Mucosa of descending colon (tissue), 3 donors: ENCODE measurements at regions not wholly inside any gene's neighbourhood (a gene's known extent, or its start where the extent isn't known, plus 50 kb on each side); places are given as distances from the start of the nearest gene placed in this dataset.

ENCODE experiments used
- ATAC-seq: fragments of 200-7000 bp; cut with Tn5 transposase; one replicate; pipeline ENCODE4 v1.9.1; 2020; ENCODE audit warnings: mild to moderate bottlenecking, moderate library complexity
- DNase-seq, 3 donors: peaks; one replicate each; pipeline ENCODE4 v3.0.0-alpha.2; 2020
- H3K36me3 ChIP-seq: fragments of 200-600 bp; one replicate; pipeline ENCODE4 v1.8.0; 2021; ENCODE audit warnings: low read depth, mild to moderate bottlenecking
- H3K4me1 ChIP-seq: fragments of 200-600 bp; one replicate; pipeline ENCODE4 v1.8.0; 2021; ENCODE audit warnings: low read depth, mild to moderate bottlenecking
- H3K4me3 ChIP-seq: fragments of 200-600 bp; one replicate; pipeline ENCODE4 v1.8.0; 2021; ENCODE audit warnings: mild to moderate bottlenecking
- H3K9me3 ChIP-seq: fragments of 200-600 bp; one replicate; pipeline ENCODE4 v1.8.0; 2021; ENCODE audit warnings: mild to moderate bottlenecking
- CTCF ChIP-seq: fragments of 200-600 bp; IDR thresholded peaks from one replicate; pipeline ENCODE4 v1.8.0; 2022; ENCODE audit warnings: antibody characterized with exemption, mild to moderate bottlenecking
- intact Hi-C, 2 donors: fragments of 100-400 bp; cut with DNase I in 1 of 2; cut with micrococcal nuclease in 1 of 2; formaldehyde crosslinking; loops; one replicate each; pipeline versions ENCODE4 v1.11.0 to v1.11.1; 2022; cut with DNase I, micrococcal nuclease
- donor health status: DM: no; HTN: no; CAD: no; lungs with moderate emphysema.
- donor health status: DM: no; HTN: no; CAD: no.
- donor health status: DM: no; HTN: yes; CAD: no.

GRCh38 chr3:137347132-137347531 is 389.3 kb downstream of the IL20RB start:
- Histone ChIP-seq H3K9me3 (no peaks in the 10 kb centered on the region), H3K36me3 (no peaks in the 10 kb centered on the region), H3K4me3 (no peak overlapping the region), H3K4me1 (no peaks in the 10 kb centered on the region)
- TF ChIP-seq CTCF, result no peak
- intact Hi-C loops, result no loop called here
- no peak for DNase-seq
- no peak for ATAC-seq

GRCh38 chr3:137347817-137348368 is 390.1 kb downstream of the IL20RB start:
- ATAC-seq, result no peak
- no peaks in the 10 kb centered on the region for H3K4me1 ChIP-seq
- no peaks in the 10 kb centered on the region for H3K36me3 ChIP-seq
- no peak for DNase-seq
- intact Hi-C loops, result no loop called here
- TF ChIP-seq CTCF, result no peak
- no peak overlapping the region for H3K4me3 ChIP-seq
- no peaks in the 10 kb centered on the region for H3K9me3 ChIP-seq

GRCh38 chr3:137348936-137349335 is 391.2 kb downstream of the IL20RB start:
- no peaks in the 10 kb centered on the region for H3K4me1 ChIP-seq
- DNase-seq (no peak), ATAC-seq (no peak)
- H3K9me3 ChIP-seq, result no peaks in the 10 kb centered on the region
- no peak for TF ChIP-seq CTCF
- intact Hi-C loops, result no loop called here
- H3K36me3 ChIP-seq, result no peaks in the 10 kb centered on the region
- no peak overlapping the region for H3K4me3 ChIP-seq

- Histone ChIP-seq H3K36me3 (no peaks in the 10 kb centered on the region), H3K9me3 (no peaks in the 10 kb centered on the region), H3K4me3 (no peak overlapping the region), H3K4me1 (no peaks in the 10 kb centered on the region)
- TF ChIP-seq CTCF, result no peak
- intact Hi-C loops, result no loop called here
- ATAC-seq (no peak), DNase-seq (no peak)
Observed at GRCh38 chr3:137349557-137350348, 392.0 kb downstream of the IL20RB start.

- ATAC-seq, result no peak
- no peak for TF ChIP-seq CTCF
- DNase-seq, result no peak
- Histone ChIP-seq H3K36me3 (no peaks in the 10 kb centered on the region), H3K4me3 (no peak overlapping the region), H3K4me1 (no peaks in the 10 kb centered on the region), H3K9me3 (peaks cover 24% of the 10 kb centered on the region)
- intact Hi-C loops, result no loop called here
Observed at GRCh38 chr3:137360531-137361201, 402.9 kb downstream of the IL20RB start.
